Erythroblast (primary cell): ENCODE measurements at regions not wholly inside any gene's neighbourhood (a gene's known extent, or its start where the extent isn't known, plus 50 kb on each side); places are given as distances from the start of the nearest gene placed in this dataset.
A peak's percentile ranks its signal among the peaks of the same experiment; 100 is the strongest.

Experiments used
- DNase-seq, 2 experiments: peaks; one replicate each; lab custom pipeline; 2025; lab: John Stamatoyannopoulos, UW
- GATA1 ChIP-seq: IDR thresholded peaks from 2 replicates; pipeline ENCODE4 v1.6.1; 2011; ENCODE audit warnings: low read depth, mild to moderate bottlenecking, control low read depth, low read length, moderate library complexity
- POLR2A ChIP-seq: IDR thresholded peaks from 2 replicates; pipeline ENCODE4 v1.6.1; 2011; ENCODE audit warnings: mild to moderate bottlenecking, low read length

- TF ChIP-seq POLR2A = no peak
- DNase-seq = no peak
Observed at GRCh38 chr13:44092078-44092970, 212.6 kb downstream of the LACC1 start.

- TF ChIP-seq GATA1 (no peak), POLR2A (no peak)
- DNase-seq = no peak
Observed at GRCh38 chr13:44093607-44094564, 214.2 kb downstream of the LACC1 start.

GRCh38 chr13:44096901-44097300 is 217.2 kb downstream of the LACC1 start:
- no peak for TF ChIP-seq POLR2A
- TF ChIP-seq GATA1 = no peak
- DNase-seq = peak; percentile 6 to 54

GRCh38 chr13:44098559-44098958 is 218.9 kb downstream of the LACC1 start:
- TF ChIP-seq GATA1 (no peak), POLR2A (no peak)

GRCh38 chr13:44101347-44102083 is 221.8 kb downstream of the LACC1 start:
- DNase-seq = peak in 1 of 2 experiments; percentile 2
- TF ChIP-seq POLR2A = no peak
- TF ChIP-seq GATA1 = no peak

More at GRCh38 chr13:44098559-44098958, 218.9 kb downstream of the LACC1 start:
- DNase-seq = no peak

GRCh38 chr13:44103429-44104196 is 223.9 kb downstream of the LACC1 start:
- TF ChIP-seq POLR2A (no peak), GATA1 (no peak)
- no peak for DNase-seq

GRCh38 chr13:44104197-44104490 is 224.4 kb downstream of the LACC1 start:
- no peak for DNase-seq
- no peak for TF ChIP-seq GATA1
- TF ChIP-seq POLR2A = no peak

- no peak for DNase-seq
- TF ChIP-seq POLR2A = no peak
- TF ChIP-seq GATA1 = no peak
Observed at GRCh38 chr13:44104969-44105368, 225.3 kb downstream of the LACC1 start.

- TF ChIP-seq GATA1 (no peak), POLR2A (no peak)
- DNase-seq = no peak
Observed at GRCh38 chr13:44106266-44107152, 226.8 kb downstream of the LACC1 start.

GRCh38 chr13:44107357-44108121 is 227.8 kb downstream of the LACC1 start:
- DNase-seq = no peak
- TF ChIP-seq POLR2A = no peak
- TF ChIP-seq GATA1 = no peak

GRCh38 chr13:44108331-44108858 is 228.7 kb downstream of the LACC1 start:
- peak in 1 of 2 experiments; percentile 20 for DNase-seq
- TF ChIP-seq POLR2A (no peak), GATA1 (no peak)
